Right lobe of liver (tissue), 4 donors: ENCODE measurements at regions not wholly inside any gene's neighbourhood (a gene's known extent, or its start where the extent isn't known, plus 50 kb on each side); places are given as distances from the start of the nearest gene placed in this dataset.

Experiments used
- CTCF ChIP-seq, 4 donors: fragments of 200-600 bp in 3 of 4; fragments of 450-650 bp in 1 of 4; IDR thresholded peaks; one replicate each; pipeline versions ENCODE4 v1.5.1 to v1.8.0; 2016 to 2022; ENCODE audit warnings: antibody characterized with exemption in 4 of 4, mild to moderate bottlenecking in 2 of 4
- POLR2A ChIP-seq: fragments of 450-650 bp; IDR thresholded peaks from one replicate; pipeline ENCODE4 v1.6.1; 2017; ENCODE audit warnings: antibody characterized with exemption, mild to moderate bottlenecking
- donor health status: DM: no; HTN: no; CAD: no.
- donor health status: DM: no; HTN: no; CAD: no.
- donor health status: DM: no; HTN: yes; CAD: no.

- TF ChIP-seq CTCF (IDR thresholded peaks at IDR 0.05) (no peak), POLR2A (no peak)
Measured at GRCh38 chr11:57903011-57903410, 120.7 kb upstream of the OR9Q1 start.
